ENCODE measurements at regions not wholly inside any gene's neighbourhood (a gene's known extent, or its start where the extent isn't known, plus 50 kb on each side); places are given as distances from the start of the nearest gene placed in this dataset.

DNA sequence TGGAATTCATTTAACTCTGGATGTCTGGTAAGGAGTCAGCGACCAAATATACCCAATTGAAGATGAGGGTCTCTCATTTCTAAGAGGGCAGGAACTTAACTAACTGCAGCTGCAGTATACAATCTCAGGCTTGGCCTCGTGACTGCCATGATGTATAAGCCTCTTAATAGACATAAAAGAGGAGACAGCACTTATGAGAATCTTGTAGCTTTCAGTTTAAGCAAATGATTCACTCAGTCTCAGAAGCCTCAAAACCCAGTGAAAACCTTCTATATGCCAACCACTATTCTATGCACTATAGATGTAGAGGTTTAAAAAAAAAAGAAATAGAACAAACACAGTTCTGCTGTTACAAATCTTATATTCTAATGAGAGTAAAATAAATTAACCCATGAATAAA lies 513.9 kb downstream of the TBL1XR1 start:
- TF ChIP-seq YY1 (IDR thresholded peaks at IDR 0.05; ENCODE audit: insufficient read depth, insufficient read length) (no peak), ZNF274 (IDR thresholded peaks at IDR 0.05; ENCODE audit: low read depth, low read length) (no peak), SUZ12 (IDR thresholded peaks at IDR 0.05; ENCODE audit: extremely low read depth, insufficient read depth, insufficient read length) (no peak)
